SJCRH30 (cell line): ENCODE measurements at regions not wholly inside any gene's neighbourhood (a gene's known extent, or its start where the extent isn't known, plus 50 kb on each side); places are given as distances from the start of the nearest gene placed in this dataset.

Experiments
- DNase-seq, 2 experiments: peaks; one replicate each; pipeline ENCODE4 v3.0.0-alpha.2; 2015 to 2020
- H3K27ac ChIP-seq: fragments of 250-450 bp; sonication (Bioruptor Pico); 2 replicates; pipeline ENCODE4 v1.5.1; 2020; ENCODE audit warnings: mild to moderate bottlenecking, moderate library complexity
- H3K27me3 ChIP-seq: fragments of 250-450 bp; sonication (Bioruptor Pico); 2 replicates; pipeline ENCODE4 v1.5.1; 2020; ENCODE audit warnings: mild to moderate bottlenecking, moderate library complexity
- H3K36me3 ChIP-seq: fragments of 250-450 bp; sonication (Bioruptor Pico); 2 replicates; pipeline ENCODE4 v1.5.1; 2020; ENCODE audit warnings: mild to moderate bottlenecking, moderate library complexity
- H3K4me1 ChIP-seq: fragments of 250-450 bp; sonication (Bioruptor Pico); 2 replicates; pipeline ENCODE4 v1.5.1; 2020; ENCODE audit warnings: mild to moderate bottlenecking, moderate library complexity
- H3K4me3 ChIP-seq: fragments of 250-450 bp; sonication (Bioruptor Pico); 2 replicates; pipeline ENCODE4 v1.5.1; 2020; ENCODE audit warnings: mild to moderate bottlenecking, moderate library complexity
- H3K9me3 ChIP-seq: fragments of 250-450 bp; sonication (Bioruptor Pico); replicated peaks from 2 replicates; pipeline ENCODE4 v1.5.1; 2020; ENCODE audit warnings: mild to moderate bottlenecking, moderate library complexity

DNA sequence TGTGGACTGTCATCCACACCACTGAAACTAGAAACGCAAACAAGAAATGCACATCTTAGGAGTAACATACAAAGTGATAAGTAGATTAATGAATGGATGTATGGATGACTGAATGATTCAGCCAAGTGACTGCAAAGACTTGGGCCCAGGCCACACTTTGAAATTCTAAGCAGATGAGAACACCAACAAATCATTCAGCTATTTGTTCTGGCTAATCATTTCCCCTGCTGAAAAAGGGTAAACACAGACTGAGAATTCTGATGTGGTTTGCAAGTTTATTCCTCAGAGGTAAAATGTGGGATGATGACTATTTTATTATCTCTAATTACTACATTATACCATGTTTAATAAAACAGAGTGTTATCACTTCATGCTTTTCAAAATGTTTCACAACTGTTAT, 163.2 kb upstream of the ADAMTS16 start:
- H3K36me3 ChIP-seq: no peaks in the 10 kb centered on the region
- no peak overlapping the region for H3K4me3 ChIP-seq
- H3K9me3 ChIP-seq: no peaks in the 10 kb centered on the region
- DNase-seq: no peak
- no peaks in the 10 kb centered on the region for H3K4me1 ChIP-seq
- H3K27ac ChIP-seq: no peak overlapping the region
- no peaks in the 10 kb centered on the region for H3K27me3 ChIP-seq

DNA sequence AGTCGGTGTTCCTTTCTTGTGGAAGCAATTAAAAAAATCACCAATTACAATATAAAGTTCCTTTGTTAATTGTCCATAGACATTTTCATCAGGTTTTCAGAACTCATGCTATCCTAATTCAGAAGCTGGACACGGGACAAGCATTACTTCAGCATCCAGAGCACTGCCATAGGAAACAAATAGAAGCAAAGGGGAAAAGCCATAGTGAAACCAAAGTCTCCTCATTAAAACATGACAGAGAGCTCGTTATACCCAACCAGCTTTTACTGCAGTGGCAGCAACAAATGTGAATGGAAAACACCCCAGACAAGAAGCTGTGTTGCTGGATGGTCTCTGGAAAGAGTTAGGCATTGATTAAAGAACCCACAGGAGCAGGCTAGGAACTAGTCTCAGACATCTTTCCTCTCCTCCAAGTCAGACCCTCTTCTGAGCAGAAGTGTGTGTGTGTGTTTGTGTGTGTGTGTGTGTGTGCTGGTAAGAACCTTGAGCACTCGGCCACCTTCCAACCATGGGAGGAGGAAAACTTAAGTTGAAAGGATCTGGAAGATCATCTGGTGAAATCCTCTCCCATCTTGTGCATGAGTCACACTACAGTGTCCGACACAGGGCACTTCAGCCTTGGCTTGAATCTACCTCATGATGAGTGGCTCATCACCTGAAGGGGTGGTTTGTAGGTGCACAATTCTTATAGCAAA, 162.6 kb upstream of the ADAMTS16 start:
- H3K27me3 ChIP-seq: no peaks in the 10 kb centered on the region
- no peak overlapping the region for H3K27ac ChIP-seq
- H3K4me1 ChIP-seq: no peaks in the 10 kb centered on the region
- no peak for DNase-seq
- H3K36me3 ChIP-seq: no peaks in the 10 kb centered on the region
- H3K9me3 ChIP-seq: no peaks in the 10 kb centered on the region
- H3K4me3 ChIP-seq: no peak overlapping the region

DNA sequence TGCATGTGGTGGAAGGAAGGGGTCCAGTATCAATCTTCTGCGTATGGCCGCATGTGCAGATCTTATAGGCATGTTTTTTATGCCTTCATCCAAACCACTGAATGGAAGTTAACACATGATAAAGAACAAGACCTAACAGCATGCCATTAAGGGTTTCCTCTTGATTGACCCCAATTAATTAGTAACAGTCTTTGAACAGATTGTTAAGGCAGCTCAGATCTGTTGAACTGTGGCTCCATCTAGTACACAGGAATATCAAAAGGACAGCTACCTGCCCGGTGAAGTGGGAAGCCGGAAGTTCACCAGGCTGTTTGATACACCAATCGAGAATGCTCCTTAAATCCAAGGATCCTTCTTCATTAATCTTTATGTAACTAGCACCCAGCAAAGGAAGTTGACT, 159.9 kb upstream of the ADAMTS16 start:
- DNase-seq: no peak
- H3K9me3 ChIP-seq: no peaks in the 10 kb centered on the region
- no peaks in the 10 kb centered on the region for H3K36me3 ChIP-seq
- H3K27me3 ChIP-seq: no peaks in the 10 kb centered on the region
- no peaks in the 10 kb centered on the region for H3K4me1 ChIP-seq
- H3K27ac ChIP-seq: no peak overlapping the region
- H3K4me3 ChIP-seq: no peak overlapping the region

DNA sequence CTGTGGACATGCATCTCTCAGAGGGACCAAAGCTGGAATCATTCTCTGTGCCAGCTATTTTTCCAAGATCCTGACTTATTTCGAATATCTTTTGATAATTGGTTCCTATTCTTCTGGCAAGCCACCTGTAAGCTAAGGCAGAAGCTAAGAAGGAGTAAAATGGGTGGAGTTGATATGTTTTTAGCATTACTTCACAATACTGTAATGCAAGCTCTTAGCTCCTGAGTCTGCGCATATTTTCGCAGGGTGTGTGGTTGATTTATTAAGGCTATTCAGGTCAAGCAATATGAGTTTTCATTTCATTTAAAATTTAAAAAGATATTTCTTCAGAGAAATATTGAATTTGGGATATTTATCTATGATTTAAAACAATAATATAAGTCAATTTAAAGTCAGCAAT, 158.5 kb upstream of the ADAMTS16 start:
- DNase-seq: no peak
- no peaks in the 10 kb centered on the region for H3K9me3 ChIP-seq
- H3K36me3 ChIP-seq: no peaks in the 10 kb centered on the region
- no peak overlapping the region for H3K27ac ChIP-seq
- no peaks in the 10 kb centered on the region for H3K27me3 ChIP-seq
- H3K4me3 ChIP-seq: no peak overlapping the region
- no peaks in the 10 kb centered on the region for H3K4me1 ChIP-seq

DNA sequence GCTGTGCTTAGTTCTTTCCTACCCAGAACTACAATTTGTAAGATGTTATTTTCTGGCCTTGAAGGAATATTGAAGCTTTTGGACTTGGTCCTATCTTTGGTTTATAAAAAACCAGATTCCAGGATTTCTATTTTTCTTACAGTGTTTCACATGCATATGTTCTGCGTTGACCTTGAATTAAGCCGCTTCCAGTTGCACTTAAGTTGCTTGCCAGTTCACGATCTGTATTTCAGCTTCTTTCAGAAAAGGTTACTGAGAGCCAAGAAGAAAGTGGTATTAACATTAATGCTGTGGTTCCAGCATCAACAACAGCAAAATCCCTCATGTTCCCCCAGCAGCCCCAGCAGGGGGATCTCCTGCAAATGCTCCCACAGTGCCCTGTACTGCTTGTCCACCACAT, 156.4 kb upstream of the ADAMTS16 start:
- no peaks in the 10 kb centered on the region for H3K27me3 ChIP-seq

DNA sequence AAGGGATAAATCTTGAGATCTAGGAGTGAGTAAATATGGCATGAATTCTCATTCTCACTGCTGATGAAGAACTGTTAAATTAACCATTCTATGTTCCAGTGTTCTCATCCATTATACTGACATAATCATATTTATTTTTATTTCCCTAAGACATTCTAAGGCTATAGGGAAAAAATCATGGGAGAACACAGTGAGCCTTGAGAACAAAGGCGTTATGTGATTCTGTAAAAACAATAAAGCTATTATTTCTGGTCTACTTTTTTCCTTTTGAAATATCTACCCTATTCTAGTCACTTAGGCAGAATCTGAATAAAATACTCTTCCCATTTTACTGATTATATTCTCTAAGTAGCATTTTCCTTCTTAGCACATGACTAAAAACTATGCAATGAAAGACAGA, 155.7 kb upstream of the ADAMTS16 start:
- no peaks in the 10 kb centered on the region for H3K36me3 ChIP-seq
- H3K9me3 ChIP-seq: no peaks in the 10 kb centered on the region
- DNase-seq: no peak
- no peaks in the 10 kb centered on the region for H3K4me1 ChIP-seq
- H3K27ac ChIP-seq: no peak overlapping the region
- no peak overlapping the region for H3K4me3 ChIP-seq
- no peaks in the 10 kb centered on the region for H3K27me3 ChIP-seq

More for the DNA sequence above, 156.4 kb upstream of the ADAMTS16 start:
- Histone ChIP-seq H3K9me3 (no peaks in the 10 kb centered on the region), H3K36me3 (no peaks in the 10 kb centered on the region), H3K27ac (no peak overlapping the region), H3K4me3 (no peak overlapping the region), H3K4me1 (no peaks in the 10 kb centered on the region)
- DNase-seq: no peak

DNA sequence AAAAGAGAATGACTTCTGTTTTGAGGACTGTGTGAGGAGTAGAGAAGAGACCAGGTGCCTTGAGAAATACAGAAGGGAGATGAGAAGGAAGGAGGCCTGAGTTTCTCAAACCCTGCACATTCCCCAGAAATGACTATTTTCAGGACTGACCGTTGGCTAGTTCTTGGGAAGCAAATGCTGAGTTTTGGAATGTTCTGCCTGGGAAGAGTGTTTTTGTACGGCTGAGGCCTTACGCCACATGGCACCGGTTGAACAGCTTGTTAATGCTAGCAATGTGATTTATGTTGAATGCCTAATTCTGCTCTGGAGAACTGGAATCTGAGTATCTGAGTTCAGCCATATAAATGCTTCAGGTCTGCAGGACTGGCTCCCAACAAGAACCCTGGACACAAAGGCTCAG, 152.7 kb upstream of the ADAMTS16 start:
- DNase-seq: no peak
- H3K27ac ChIP-seq: no peak overlapping the region
- no peak overlapping the region for H3K4me3 ChIP-seq
- H3K36me3 ChIP-seq: no peaks in the 10 kb centered on the region
- no peaks in the 10 kb centered on the region for H3K27me3 ChIP-seq
- H3K4me1 ChIP-seq: no peaks in the 10 kb centered on the region
- no peaks in the 10 kb centered on the region for H3K9me3 ChIP-seq

DNA sequence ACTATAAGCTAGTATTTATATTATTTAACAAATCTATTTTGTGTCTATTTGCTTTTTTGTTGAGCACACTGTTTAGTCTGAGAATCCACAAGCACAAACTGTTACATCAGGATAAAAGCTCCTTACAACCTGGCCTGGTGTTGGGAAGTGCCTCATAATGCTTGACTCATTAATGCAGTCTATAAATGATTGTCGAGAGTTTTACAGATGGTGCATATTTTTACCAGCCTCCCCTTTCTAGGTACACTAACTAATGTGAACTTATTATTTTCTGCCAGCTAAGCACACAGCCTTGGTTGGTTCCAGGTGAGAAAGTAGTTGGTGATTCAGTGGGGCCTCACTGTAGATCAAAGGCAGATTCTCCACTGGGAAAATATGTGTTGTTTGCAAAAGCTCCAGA, 151.0 kb upstream of the ADAMTS16 start:
- no peaks in the 10 kb centered on the region for H3K4me1 ChIP-seq
- H3K9me3 ChIP-seq: no peaks in the 10 kb centered on the region
- no peak overlapping the region for H3K27ac ChIP-seq
- no peaks in the 10 kb centered on the region for H3K36me3 ChIP-seq
- DNase-seq: no peak
- no peaks in the 10 kb centered on the region for H3K27me3 ChIP-seq
- no peak overlapping the region for H3K4me3 ChIP-seq

DNA sequence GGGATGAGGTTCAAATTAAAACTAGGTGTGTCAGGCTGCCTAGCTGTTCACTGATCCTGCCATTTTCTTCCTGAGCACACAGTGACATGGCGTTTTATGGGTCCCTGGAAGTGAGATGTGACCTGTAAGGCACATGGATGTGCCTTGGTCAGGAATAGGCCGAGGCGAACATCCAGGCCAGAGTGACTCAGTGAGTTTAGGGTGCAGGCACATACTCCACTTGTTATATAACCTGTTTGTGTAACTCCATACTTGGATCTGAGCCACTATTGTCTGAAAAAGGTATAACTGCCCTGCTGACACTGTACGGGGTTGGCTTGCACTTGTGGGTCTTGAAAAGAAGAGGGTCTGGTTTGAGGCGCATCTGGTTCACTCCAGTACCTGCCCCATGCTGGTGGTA, 150.1 kb upstream of the ADAMTS16 start:
- no peak for DNase-seq
- Histone ChIP-seq H3K27me3 (no peaks in the 10 kb centered on the region), H3K4me1 (no peaks in the 10 kb centered on the region), H3K4me3 (no peak overlapping the region), H3K36me3 (no peaks in the 10 kb centered on the region), H3K27ac (no peak overlapping the region), H3K9me3 (no peaks in the 10 kb centered on the region)

DNA sequence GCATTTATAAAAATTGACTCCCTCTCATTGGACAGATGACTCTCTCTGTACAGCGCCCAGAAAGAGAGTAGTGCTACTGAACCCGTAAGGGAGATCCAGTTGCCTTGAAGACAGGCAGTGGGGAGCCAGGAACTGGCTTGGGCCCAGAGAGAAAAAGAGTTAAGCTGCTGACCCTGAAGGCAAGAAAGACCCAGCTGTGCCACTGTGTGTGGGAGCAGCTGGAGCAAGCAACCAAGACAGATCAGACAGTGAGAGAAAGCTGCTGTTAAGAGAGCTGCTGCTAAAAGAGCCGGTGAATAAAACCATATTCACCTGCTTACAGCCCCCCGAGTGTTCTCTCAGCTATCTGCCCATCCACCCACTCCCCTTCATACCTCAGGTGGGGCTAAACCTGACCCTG, 149.7 kb upstream of the ADAMTS16 start:
- no peak for DNase-seq
- no peaks in the 10 kb centered on the region for H3K4me1 ChIP-seq
- H3K36me3 ChIP-seq: no peaks in the 10 kb centered on the region
- H3K9me3 ChIP-seq: no peaks in the 10 kb centered on the region
- H3K27ac ChIP-seq: no peak overlapping the region
- no peaks in the 10 kb centered on the region for H3K27me3 ChIP-seq
- no peak overlapping the region for H3K4me3 ChIP-seq

DNA sequence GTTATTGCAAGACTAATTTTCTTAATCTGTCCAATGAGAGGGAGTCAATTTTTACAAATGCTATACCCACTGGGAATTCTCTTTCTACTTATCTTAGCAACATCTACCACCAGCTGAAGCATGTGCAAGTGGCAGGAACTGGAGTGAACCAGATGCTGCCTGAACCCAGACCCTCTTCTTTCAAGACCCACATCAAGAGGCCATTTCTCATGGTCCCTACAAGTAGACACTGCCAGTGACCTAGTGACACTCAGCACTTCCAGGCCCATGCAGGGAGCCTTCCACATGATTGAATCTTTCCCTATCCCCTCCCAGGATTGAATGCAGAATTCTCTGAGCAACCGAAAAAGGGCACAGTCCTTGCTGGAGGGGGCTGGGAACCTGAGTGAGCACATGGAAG, 148.2 kb upstream of the ADAMTS16 start:
- Histone ChIP-seq H3K27me3 (no peaks in the 10 kb centered on the region), H3K27ac (no peak overlapping the region), H3K4me1 (no peaks in the 10 kb centered on the region), H3K9me3 (no peaks in the 10 kb centered on the region), H3K36me3 (no peaks in the 10 kb centered on the region), H3K4me3 (no peak overlapping the region)
- no peak for DNase-seq

DNA sequence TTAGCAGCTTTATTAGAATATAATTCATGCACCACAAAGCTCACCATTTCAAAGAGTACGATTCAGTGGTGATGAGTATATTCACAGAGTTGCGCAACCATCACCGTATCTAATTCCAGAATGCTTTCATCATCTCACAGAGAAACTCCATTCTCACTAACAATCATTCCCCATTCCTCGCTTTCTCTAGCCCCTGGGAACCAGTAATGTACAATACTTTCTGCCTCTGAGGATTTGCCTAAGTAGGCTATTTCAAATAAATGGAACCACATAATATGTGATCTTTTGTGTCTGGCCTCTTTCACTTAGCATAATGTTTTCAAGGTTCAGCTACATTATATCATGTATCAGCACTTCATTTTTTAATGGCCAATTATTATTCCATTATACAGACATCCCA, 145.1 kb upstream of the ADAMTS16 start:
- H3K36me3 ChIP-seq: no peaks in the 10 kb centered on the region
- H3K27ac ChIP-seq: no peak overlapping the region
- no peak overlapping the region for H3K4me3 ChIP-seq
- H3K4me1 ChIP-seq: no peaks in the 10 kb centered on the region
- H3K27me3 ChIP-seq: no peaks in the 10 kb centered on the region
- no peaks in the 10 kb centered on the region for H3K9me3 ChIP-seq
- DNase-seq: peak in 1 of 2 experiments; percentile 2

DNA sequence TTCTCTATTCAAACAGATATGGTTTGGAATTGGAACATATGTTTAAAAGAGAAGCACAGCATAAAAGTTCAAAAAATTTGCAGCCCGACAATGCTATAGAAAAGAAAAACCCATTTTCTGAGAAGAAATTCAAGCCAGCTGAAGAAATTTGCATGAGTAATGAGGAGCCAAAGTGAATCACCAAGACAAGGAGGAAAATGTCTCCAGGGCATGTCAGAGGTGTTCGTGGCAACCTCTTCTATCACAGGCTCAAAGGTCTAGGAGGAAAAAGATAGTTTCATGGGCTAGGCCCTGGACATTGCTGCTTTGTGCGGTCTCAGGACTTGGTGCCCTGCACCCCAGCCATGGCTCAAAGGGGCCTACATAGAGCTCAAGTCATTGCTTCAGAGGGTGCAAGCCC, 134.8 kb upstream of the ADAMTS16 start:
- DNase-seq: no peak
- Histone ChIP-seq H3K9me3 (no peaks in the 10 kb centered on the region), H3K36me3 (no peaks in the 10 kb centered on the region), H3K27me3 (no peaks in the 10 kb centered on the region), H3K27ac (no peak overlapping the region), H3K4me1 (no peaks in the 10 kb centered on the region), H3K4me3 (no peak overlapping the region)

DNA sequence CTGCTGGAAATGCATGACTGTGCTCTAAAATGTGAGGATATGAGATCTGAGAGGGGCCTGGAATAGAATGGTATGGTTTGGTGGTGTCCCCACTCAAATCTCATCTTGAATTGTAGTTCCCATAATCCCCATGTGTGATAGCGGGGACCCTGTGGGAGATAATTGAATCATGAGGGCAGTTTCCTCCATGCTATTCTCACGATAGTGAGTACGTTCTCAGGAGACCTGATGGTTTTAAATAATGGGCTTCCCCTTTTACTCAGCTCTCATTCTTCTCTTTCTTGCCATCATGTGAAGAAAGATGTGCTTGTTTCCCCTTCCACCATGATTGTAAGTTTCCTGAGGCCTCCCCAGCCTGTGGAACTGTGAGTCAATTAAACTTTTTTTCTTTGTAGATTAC, 133.6 kb upstream of the ADAMTS16 start:
- Histone ChIP-seq H3K4me1 (no peaks in the 10 kb centered on the region), H3K36me3 (no peaks in the 10 kb centered on the region), H3K27ac (no peak overlapping the region), H3K27me3 (no peaks in the 10 kb centered on the region), H3K4me3 (no peak overlapping the region), H3K9me3 (no peaks in the 10 kb centered on the region)
- DNase-seq: no peak

DNA sequence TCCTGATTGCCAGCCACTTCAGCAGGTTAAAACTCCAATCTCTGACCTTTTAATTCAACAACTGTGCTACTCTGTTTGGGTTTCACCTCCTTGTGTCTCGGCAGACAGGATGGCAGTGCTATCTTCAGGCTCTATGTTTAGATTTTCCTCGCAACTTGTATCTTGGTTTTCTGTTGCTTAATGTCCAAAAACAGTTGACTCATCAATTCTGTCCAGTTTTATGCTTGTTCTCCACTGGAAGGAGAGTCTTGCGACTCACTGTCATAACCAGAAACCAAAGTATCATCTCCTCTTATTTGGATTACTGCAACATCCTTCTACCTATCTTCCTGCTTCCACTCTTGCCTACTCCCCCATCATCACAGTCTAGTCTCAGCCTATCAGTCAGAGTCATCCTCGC, 130.9 kb upstream of the ADAMTS16 start:
- Histone ChIP-seq H3K4me3 (no peak overlapping the region), H3K27me3 (no peaks in the 10 kb centered on the region), H3K4me1 (no peaks in the 10 kb centered on the region), H3K9me3 (no peaks in the 10 kb centered on the region), H3K36me3 (no peaks in the 10 kb centered on the region), H3K27ac (no peak overlapping the region)
- DNase-seq: no peak

DNA sequence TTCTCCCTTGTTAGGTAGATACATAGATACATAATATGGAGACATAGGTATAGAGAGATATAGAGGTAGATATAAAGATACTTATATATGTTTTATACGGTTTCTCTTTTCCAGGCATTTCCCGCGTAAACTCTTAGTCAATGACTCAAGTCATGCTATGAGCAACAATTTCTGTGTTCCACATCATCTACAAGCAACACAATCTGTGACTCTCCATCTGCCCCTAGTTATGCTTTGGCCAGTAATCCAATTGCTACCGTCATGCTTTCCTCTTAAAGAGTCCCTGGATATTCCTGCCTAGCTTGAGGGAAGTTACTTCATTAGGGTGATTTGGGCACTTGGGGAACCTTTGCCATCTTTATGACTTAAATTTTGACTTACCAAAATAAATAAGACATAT, 129.0 kb upstream of the ADAMTS16 start:
- Histone ChIP-seq H3K9me3 (no peaks in the 10 kb centered on the region), H3K27me3 (no peaks in the 10 kb centered on the region), H3K4me3 (no peak overlapping the region), H3K4me1 (no peaks in the 10 kb centered on the region), H3K36me3 (no peaks in the 10 kb centered on the region), H3K27ac (no peak overlapping the region)
- DNase-seq: no peak
